ENCODE measurements at regions not wholly inside any gene's neighbourhood (a gene's known extent, or its start where the extent isn't known, plus 50 kb on each side); places are given as distances from the start of the nearest gene placed in this dataset.

DNA sequence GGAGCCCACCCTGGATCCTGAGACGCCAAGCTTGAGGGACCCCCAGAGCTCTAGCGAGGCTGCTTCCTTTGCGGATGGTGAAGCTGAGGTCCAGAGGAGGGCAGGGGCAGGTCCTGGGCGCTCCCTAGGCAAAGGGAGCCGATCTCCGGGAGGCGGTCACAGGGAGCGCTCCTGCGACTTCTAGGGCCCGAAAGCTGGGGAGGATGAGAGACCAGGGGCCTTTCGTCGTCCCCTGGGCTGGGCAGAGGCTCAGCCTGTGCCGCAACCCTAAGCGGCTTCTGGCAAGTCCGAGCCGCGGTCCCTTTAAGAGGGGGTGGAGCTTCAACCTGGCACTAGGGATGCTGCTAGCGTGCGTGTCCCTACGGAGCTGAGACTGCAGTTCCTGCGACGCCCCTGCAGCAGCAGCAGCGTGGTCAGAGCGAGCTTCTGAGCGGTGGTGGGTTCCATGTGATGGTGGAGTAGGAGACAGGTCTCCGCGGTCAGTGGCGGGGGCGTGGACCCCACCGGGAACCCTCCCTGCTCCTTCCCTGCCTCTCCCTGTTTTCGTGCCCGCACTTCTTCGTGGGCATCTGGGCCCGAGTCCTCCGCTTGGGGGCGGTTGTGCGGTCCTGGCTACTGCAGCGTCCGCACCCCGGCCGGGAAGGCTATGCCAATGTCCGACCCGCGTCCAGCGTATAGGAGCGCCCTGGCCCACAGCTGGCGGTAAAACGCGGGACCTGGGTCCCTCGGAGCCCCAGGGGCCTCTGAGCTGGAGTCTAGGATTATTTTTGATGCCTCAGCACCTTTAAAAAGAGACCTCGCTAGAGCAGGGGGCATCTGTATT, 154.6 kb downstream of the CCDC74A start (continued):
- no peak for TF ChIP-seq JUND (IDR thresholded peaks at IDR 0.05; ENCODE audit: borderline replicate concordance, low read depth, low read length)
- TF ChIP-seq JUND (tag; IDR thresholded peaks at IDR 0.05; ENCODE audit: borderline replicate concordance, low read depth, low read length), result no peak
- no peak for TF ChIP-seq CBFA2T3 (IDR thresholded peaks at IDR 0.05)
- TF ChIP-seq, protein P1, sequence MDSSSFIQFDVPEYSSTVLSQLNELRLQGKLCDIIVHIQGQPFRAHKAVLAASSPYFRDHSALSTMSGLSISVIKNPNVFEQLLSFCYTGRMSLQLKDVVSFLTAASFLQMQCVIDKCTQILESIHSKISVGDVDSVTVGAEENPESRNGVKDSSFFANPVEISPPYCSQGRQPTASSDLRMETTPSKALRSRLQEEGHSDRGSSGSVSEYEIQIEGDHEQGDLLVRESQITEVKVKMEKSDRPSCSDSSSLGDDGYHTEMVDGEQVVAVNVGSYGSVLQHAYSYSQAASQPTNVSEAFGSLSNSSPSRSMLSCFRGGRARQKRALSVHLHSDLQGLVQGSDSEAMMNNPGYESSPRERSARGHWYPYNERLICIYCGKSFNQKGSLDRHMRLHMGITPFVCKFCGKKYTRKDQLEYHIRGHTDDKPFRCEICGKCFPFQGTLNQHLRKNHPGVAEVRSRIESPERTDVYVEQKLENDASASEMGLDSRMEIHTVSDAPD (CRISPR knock-in tag; IDR thresholded peaks at IDR 0.05), result no peak
- TF ChIP-seq, protein P2, sequence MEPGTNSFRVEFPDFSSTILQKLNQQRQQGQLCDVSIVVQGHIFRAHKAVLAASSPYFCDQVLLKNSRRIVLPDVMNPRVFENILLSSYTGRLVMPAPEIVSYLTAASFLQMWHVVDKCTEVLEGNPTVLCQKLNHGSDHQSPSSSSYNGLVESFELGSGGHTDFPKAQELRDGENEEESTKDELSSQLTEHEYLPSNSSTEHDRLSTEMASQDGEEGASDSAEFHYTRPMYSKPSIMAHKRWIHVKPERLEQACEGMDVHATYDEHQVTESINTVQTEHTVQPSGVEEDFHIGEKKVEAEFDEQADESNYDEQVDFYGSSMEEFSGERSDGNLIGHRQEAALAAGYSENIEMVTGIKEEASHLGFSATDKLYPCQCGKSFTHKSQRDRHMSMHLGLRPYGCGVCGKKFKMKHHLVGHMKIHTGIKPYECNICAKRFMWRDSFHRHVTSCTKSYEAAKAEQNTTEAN (CRISPR knock-in tag; IDR thresholded peaks at IDR 0.05), result no peak
- TF ChIP-seq, protein P3, sequence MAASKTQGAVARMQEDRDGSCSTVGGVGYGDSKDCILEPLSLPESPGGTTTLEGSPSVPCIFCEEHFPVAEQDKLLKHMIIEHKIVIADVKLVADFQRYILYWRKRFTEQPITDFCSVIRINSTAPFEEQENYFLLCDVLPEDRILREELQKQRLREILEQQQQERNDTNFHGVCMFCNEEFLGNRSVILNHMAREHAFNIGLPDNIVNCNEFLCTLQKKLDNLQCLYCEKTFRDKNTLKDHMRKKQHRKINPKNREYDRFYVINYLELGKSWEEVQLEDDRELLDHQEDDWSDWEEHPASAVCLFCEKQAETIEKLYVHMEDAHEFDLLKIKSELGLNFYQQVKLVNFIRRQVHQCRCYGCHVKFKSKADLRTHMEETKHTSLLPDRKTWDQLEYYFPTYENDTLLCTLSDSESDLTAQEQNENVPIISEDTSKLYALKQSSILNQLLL (CRISPR knock-in tag; IDR thresholded peaks at IDR 0.05; ENCODE audit: borderline replicate concordance), result no peak
- no peak for TF ChIP-seq ZNF444 (CRISPR knock-in tag; IDR thresholded peaks at IDR 0.05)
- TF ChIP-seq HNRNPL (IDR thresholded peaks at IDR 0.05; ENCODE audit: low read depth, low read length), result no peak
- TF ChIP-seq CEBPB (tag; IDR thresholded peaks at IDR 0.05), result no peak
- TF ChIP-seq MTA2 (IDR thresholded peaks at IDR 0.05; ENCODE audit: low read depth), result no peak
- no peak for TF ChIP-seq PTBP1 (IDR thresholded peaks at IDR 0.05; ENCODE audit: low read depth, low read length)
- no peak for TF ChIP-seq HDAC3 (IDR thresholded peaks at IDR 0.05; ENCODE audit: borderline replicate concordance, partially characterized antibody)
- TF ChIP-seq, protein P4, sequence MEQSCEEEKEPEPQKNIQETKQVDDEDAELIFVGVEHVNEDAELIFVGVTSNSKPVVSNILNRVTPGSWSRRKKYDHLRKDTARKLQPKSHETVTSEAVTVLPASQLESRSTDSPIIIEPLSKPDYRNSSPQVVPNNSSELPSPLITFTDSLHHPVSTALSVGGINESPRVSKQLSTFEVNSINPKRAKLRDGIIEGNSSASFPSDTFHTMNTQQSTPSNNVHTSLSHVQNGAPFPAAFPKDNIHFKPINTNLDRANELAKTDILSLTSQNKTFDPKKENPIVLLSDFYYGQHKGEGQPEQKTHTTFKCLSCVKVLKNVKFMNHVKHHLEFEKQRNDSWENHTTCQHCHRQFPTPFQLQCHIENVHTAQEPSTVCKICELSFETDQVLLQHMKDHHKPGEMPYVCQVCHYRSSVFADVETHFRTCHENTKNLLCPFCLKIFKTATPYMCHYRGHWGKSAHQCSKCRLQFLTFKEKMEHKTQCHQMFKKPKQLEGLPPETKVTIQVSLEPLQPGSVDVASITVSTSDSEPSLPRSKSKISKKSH (CRISPR knock-in tag; IDR thresholded peaks at IDR 0.05), result no peak
- no peak for TF ChIP-seq NR3C1 (CRISPR knock-in tag; IDR thresholded peaks at IDR 0.05)
- TF ChIP-seq, protein P5, sequence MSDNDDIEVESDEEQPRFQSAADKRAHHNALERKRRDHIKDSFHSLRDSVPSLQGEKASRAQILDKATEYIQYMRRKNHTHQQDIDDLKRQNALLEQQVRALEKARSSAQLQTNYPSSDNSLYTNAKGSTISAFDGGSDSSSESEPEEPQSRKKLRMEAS (CRISPR knock-in tag; IDR thresholded peaks at IDR 0.05), result 0 out of 2 replicates have a peak, but pooled peaks have one; percentile 22
- TF ChIP-seq CBX3 (IDR thresholded peaks at IDR 0.05; ENCODE audit: borderline replicate concordance in 1 of 2, low read length in 2 of 2), result no peak
- TF ChIP-seq, protein P6, sequence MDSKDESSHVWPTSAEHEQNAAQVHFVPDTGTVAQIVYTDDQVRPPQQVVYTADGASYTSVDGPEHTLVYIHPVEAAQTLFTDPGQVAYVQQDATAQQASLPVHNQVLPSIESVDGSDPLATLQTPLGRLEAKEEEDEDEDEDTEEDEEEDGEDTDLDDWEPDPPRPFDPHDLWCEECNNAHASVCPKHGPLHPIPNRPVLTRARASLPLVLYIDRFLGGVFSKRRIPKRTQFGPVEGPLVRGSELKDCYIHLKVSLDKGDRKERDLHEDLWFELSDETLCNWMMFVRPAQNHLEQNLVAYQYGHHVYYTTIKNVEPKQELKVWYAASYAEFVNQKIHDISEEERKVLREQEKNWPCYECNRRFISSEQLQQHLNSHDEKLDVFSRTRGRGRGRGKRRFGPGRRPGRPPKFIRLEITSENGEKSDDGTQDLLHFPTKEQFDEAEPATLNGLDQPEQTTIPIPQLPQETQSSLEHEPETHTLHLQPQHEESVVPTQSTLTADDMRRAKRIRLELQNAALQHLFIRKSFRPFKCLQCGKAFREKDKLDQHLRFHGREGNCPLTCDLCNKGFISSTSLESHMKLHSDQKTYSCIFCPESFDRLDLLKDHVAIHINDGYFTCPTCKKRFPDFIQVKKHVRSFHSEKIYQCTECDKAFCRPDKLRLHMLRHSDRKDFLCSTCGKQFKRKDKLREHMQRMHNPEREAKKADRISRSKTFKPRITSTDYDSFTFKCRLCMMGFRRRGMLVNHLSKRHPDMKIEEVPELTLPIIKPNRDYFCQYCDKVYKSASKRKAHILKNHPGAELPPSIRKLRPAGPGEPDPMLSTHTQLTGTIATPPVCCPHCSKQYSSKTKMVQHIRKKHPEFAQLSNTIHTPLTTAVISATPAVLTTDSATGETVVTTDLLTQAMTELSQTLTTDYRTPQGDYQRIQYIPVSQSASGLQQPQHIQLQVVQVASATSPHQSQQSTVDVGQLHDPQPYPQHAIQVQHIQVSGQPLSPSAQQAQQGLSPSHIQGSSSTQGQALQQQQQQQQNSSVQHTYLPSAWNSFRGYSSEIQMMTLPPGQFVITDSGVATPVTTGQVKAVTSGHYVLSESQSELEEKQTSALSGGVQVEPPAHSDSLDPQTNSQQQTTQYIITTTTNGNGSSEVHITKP (IDR thresholded peaks at IDR 0.05; ENCODE audit: partially characterized antibody), result no peak
- no peak for TF ChIP-seq RB1 (IDR thresholded peaks at IDR 0.05; ENCODE audit: low read depth)
- no peak for TF ChIP-seq ZBTB17 (CRISPR knock-in tag; IDR thresholded peaks at IDR 0.05)

Data from K562 (cell line).